HG02884 (cell line): ENCODE measurements at regions not wholly inside any gene's neighbourhood (a gene's known extent, or its start where the extent isn't known, plus 50 kb on each side); places are given as distances from the start of the nearest gene placed in this dataset.

Source experiments
- ATAC-seq: cut with Tn5 transposase; IDR thresholded peaks from one replicate; pipeline ENCODE4 v1.9.1; 2021; ENCODE audit warnings: mild to moderate bottlenecking, moderate library complexity; ENCODE audit not compliant: unreplicated experiment

GRCh38 chr21:22535630-22536029 is 1537.4 kb downstream of the NCAM2 start:
- no peak for ATAC-seq

DNA sequence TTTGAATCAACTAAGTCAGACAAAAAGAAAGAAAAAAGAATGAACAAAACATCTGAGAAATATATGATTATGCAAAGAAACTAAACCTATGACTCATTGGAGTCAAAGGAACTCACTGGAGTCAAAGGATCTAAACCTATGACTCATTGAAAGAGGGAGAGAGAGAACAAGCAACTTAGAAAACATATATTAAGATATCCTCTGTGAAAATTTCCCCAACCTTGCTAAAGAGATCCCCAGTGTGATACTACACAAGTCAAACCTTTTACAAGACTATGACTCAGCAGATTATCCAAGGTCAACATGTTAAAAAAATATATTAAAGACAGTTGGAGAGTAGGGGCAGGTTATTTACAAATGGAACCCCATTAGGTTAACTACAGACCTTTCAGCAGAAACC is 1538.3 kb downstream of the NCAM2 start:
- no peak for ATAC-seq

DNA sequence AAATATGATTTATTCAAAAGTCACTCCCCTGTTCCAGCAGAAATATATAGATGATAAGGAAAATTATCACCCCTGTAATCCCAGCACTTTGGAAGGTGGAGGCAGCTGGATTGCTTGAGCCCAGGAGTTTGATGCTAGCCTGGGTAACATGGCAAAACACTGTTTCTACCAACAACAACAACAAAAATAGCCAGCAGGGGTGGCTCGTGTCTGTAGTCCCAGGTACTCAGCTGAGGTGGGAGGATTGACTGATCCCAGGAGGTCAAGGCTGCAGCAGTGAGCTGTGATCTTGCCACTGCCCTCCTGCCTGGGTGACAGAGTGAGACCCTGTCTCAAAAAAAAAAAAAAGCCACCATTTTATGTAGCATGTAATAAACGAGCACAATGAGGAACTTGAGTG is 1546.5 kb downstream of the NCAM2 start:
- no peak for ATAC-seq

GRCh38 chr21:22552390-22552789 is 1554.2 kb downstream of the NCAM2 start:
- ATAC-seq = no peak

- ATAC-seq = no peak
These were observed 1556.6 kb downstream of the NCAM2 start for GRCh38 chr21:22554690-22555316.

- no peak for ATAC-seq
These were observed 1558.6 kb downstream of the NCAM2 start for GRCh38 chr21:22556829-22557228.

- no peak for ATAC-seq
These were observed 1563.7 kb downstream of the NCAM2 start for GRCh38 chr21:22561946-22562345.

DNA sequence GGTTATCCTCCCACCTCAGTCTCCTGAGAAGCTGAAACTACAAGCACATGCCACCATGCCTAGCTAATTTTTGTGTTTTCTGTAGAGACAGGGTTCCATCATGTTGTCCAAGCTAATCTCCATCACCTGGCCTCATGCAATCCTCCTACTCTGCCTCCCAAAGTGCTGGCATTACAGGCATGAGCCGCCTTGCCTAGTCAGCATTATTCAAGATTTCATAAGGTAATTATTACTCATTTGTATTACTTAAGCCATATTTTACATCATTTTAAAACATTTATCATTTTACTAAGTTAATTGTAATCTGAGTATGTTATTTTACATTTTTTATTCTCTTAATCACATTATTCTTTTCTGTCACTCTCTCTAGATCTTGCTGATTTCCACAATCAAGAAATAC is 1575.6 kb downstream of the NCAM2 start:
- ATAC-seq = no peak

GRCh38 chr21:22575165-22575584 is 1577.0 kb downstream of the NCAM2 start:
- ATAC-seq = no peak

DNA sequence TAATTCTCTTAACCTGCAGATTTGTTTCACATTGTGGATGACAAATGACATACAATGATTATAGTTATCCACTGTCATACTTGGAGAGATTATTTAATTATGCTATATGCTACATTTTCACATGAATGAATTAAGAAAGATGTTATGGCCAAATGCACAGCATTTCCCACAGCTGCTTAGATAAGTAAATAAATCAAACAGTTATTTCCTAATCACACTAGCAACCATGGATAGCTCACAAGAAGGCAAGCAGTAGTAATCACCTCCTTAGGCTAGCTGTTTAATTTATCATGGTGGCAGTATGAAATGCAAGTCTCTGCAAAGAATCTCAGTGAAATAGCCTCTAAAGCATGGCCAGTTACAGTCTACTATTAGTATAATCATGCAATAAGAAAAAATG is 1581.5 kb downstream of the NCAM2 start:
- ATAC-seq = no peak

DNA sequence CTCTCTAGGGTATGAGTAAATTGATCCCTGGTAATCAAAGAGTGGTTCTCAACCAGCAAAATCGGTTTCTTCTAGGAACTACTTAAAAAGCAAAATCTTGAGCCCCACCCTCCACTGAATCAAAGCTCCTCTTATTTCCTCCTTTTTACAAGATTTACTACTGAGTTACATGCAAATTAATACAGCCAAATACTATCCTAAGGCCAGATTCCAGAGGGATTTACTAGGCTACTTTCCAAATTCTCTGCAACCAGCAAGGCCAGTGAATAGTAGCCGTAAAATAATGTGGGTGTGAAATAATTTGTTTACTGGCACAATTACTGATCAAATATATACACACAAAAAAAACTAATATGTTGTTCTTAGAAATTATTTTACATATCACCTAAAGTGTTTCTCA is 1583.8 kb downstream of the NCAM2 start:
- no peak for ATAC-seq

DNA sequence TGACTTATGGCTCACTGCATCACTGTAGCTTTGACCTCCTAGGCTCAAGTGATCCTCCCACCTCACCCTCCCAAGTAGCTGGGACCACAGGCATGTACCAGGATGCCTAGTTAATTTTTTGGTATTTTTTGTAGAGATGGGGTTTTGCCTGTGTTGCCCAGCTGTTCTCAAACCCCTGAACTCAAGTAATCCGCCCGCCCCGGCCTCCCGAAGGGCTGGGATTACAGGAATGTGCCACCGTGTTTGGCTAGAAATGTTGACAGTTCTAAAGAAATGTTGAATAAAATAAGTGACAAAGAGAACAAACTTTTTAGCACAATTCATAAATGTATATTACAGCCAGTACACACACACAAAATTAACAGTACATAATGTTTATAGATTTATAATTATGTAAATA is 1586.1 kb downstream of the NCAM2 start:
- ATAC-seq = no peak

GRCh38 chr21:22585558-22585957 is 1587.3 kb downstream of the NCAM2 start:
- no peak for ATAC-seq

- no peak for ATAC-seq
These were observed 1599.5 kb downstream of the NCAM2 start for GRCh38 chr21:22597660-22598255.

DNA sequence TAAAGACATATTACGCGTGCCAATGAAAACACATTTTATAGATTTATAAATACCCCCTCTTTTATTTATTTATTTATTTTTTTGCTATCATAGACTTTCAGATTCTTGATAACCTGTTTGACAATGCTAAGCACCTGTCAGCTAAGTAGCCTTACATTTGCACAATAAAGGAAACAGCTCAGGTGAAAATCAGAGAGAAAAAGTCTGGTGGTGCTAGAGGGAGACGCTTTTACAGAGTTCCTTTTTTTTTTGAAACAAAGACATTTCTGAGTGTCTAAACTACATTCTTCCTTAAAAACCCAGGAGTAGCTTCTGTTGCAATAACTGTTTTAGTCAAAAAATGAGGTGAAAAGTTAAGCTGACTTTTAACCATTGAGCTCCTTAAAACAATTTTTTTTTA is 1611.6 kb downstream of the NCAM2 start:
- no peak for ATAC-seq

- no peak for ATAC-seq
These were observed 1629.7 kb downstream of the NCAM2 start for GRCh38 chr21:22627911-22628310.

DNA sequence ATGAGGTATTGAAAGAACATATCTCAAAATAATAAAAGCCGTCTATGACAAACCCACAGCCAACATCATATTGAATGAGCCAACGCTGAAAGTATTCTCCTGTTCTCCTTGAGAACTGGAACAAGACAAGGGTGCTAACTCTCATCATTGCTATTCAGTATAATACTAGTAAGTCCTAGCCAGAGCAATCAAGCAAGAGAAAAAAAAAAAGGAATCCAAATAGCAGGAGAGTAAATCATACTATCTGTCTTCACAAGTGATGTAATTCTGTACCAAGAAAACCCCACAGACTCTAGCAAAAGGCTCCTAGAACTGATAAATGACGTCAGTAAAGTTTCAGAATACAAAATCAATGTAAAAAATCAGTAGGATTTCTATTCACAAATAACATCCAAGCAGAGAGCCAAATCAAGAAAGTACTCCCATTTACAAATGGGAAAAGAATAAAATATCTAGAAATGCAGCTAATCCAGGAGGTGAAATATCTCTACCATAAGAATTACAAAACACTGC is 1632.8 kb downstream of the NCAM2 start:
- no peak for ATAC-seq

GRCh38 chr21:22632176-22632575 is 1634.0 kb downstream of the NCAM2 start:
- ATAC-seq = no peak

DNA sequence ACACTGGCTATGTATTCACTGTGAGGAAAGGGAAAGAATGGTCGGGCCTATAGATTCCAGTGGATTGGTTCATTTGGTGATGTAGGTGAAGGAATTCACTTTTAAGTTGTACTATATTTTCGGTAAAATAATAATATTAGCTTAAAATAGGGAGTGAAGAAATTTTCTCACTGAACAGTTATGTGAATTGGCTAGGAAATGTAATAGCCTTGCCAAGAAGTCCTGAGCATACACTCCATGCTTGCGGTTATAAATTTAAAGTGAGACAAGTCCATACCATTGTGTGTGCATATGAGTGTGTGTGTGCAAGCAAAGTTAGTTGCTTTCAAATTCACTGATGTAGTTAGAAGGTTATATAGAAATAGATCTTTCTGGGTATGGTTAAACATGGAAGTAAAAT is 1651.0 kb downstream of the NCAM2 start:
- ATAC-seq = no peak

DNA sequence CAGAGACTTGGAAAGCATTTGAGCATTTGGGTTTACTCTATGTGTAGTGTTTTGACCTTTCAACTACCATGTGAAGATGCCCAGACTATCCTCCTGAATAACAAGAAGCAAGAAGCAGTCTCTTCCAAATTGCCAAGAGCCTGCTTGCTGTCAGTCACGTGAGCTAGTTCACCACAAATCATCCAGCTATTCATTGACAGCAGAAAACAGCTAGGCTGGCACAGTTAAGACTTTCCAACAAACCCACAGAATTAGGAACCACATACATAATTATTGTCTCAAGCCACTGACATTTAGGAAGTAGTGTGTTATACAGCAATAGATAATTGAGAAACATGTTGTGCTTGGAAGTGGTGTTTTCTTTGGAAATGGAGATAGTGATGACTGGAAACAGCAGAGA is 1652.0 kb downstream of the NCAM2 start:
- ATAC-seq = no peak

- no peak for ATAC-seq
These were observed 1659.6 kb downstream of the NCAM2 start for GRCh38 chr21:22657781-22658180.

- ATAC-seq = no peak
These were observed 1671.9 kb downstream of the NCAM2 start for GRCh38 chr21:22670148-22670547.

GRCh38 chr21:22679207-22679606 is 1681.0 kb downstream of the NCAM2 start:
- no peak for ATAC-seq
